ENCODE measurements at regions not wholly inside any gene's neighbourhood (a gene's known extent, or its start where the extent isn't known, plus 50 kb on each side); places are given as distances from the start of the nearest gene placed in this dataset.
A peak's percentile ranks its signal among the peaks of the same experiment; 100 is the strongest.
"Not testable (repeated sequence)": the region's sequence is repeated elsewhere in the genome, so short reads cannot be mapped to it uniquely, and the experiment has no call there.

DNA sequence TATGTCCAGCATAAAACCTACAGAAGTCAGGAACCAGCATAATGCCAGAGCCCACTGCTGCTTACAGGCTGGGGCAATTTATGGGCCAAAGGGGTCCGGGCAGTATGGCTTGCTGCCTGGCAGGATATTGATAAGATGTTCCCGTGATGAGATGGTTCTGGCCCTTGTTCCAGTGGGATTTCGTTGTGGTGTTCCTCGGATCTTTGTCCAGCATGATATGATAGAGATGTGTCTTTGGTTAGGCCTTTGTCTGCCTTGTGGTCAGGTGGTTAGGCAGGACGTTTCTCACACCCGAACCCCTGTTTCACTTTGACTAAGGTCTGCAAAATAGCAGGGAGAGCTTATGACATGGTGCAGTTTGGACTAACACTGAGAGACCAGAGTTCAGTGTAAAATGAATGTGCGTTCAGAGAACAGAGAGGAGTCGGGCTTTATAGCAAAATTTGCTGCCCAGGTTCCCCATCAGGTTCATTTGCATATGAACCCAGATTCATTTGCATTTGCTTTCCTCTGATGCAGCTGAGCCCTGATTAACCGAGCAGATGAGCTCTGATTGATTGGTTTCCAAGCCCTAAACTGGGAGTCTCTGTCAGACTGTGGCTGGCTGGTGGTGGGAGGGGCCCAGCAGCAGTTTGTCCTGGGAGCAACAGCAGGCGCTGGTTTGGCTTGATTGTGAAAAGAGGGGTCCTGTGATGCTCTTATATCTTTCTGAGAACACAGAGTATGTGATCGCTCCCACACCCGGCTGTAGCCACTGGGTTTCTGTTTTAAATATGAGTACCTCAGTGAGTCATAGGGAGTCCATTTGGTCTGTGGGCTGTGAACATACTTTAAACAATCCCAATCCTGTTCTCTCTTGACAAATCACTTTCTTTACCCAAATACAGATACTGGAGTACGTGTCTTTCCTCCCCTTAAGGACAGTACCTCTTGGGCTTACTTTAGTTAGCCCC, 156.3 kb upstream of the PZP start:
- peak; percentile 85 for DNase-seq

DNA sequence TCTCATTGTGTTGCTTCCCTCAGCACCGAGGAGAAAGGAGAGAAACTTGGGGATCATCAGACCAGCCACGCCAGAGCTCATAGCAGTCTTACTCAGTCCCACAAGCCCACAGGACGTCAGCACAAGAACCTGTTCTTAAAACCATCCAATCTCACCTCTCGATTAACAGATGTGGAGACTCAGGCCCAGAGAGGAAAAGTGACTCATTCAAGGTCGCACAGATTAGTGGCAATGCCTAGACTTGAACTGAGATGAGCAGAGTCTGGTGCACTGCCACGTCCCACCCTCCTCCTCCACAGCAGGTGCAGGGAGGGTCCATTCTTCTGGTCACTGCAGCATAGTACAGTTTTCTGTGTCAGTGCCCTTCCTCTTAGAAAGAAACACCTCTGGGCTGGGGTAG, 154.9 kb upstream of the PZP start:
- DNase-seq, result no peak

DNA sequence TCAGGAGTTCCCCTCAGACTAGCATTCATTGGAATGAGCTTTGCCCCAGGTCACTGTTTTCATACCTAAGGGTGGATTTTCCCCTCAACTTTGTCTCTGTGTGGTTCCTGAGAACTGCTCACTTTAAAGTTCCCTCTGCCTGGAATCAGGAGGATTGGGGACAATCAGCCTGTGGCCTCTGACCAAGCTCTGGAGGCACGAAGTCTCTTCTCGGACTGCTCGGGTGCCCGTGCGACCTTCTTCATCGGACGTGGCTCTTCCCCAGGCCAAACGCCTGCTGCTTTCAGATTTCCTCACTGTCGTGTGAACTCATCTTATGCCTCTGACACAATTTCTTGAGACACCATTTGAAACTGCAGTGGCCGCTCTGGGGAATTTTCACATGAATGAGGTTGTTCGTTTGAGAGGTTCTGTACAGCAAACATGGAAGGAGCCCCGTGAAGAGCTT, 153.7 kb upstream of the PZP start:
- no peak for DNase-seq

DNA sequence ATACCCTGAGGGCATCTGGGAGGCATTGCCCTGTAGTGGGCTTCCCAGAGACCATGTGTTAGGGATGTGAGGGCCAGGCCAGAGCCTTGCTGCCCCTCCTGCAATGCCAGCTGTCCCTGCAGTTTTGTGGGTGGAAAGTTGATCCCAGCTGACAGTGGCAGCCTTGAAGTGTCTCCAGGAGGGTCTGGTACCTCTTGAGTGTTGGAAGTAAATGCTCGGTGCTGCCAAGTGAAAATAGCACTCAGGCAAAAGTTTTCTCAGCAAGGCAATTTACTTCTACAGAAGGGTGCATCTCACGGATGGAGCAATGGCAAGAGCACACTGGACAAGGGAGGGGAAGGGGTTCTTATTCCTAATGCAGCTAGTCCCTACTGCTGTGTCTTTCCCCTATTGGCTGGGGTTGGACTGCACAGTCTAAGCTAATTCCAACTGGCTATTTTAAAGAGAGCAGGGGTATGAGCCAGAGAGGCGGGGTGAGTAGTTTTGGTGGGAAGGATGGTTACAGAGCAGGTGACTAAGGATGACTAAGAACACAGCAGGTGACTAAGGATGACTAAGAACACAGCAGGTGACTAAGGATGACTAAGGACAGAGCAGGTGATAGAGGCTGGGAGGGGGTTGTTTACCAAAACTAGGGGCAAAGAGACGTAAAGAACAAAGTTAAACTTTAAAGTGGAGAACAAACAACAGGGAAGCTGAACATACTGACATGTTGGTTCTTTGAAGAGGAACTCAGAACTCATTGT, 146.0 kb upstream of the PZP start:
- not testable (repeated sequence) for DNase-seq

DNA sequence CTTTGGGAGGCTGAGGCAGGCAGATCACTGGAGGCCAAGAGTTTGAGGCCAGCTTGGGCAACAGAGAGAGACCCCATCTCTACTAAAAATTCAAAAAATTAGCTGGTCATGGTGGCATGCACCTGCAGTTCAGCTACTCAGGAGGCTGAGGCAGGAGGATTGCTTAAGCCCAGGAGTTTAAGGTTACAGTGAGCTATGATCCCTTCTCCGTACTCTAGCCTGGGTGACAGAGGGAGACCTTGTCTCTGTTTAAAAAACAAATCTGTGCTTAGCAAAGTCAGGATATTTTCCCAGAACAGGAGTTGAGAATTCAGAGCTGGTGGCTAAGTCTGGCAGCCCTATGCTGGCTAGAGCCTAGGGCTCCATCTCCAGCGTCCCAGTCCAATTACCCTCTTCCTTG, 142.9 kb upstream of the PZP start:
- DNase-seq, result no peak

DNA sequence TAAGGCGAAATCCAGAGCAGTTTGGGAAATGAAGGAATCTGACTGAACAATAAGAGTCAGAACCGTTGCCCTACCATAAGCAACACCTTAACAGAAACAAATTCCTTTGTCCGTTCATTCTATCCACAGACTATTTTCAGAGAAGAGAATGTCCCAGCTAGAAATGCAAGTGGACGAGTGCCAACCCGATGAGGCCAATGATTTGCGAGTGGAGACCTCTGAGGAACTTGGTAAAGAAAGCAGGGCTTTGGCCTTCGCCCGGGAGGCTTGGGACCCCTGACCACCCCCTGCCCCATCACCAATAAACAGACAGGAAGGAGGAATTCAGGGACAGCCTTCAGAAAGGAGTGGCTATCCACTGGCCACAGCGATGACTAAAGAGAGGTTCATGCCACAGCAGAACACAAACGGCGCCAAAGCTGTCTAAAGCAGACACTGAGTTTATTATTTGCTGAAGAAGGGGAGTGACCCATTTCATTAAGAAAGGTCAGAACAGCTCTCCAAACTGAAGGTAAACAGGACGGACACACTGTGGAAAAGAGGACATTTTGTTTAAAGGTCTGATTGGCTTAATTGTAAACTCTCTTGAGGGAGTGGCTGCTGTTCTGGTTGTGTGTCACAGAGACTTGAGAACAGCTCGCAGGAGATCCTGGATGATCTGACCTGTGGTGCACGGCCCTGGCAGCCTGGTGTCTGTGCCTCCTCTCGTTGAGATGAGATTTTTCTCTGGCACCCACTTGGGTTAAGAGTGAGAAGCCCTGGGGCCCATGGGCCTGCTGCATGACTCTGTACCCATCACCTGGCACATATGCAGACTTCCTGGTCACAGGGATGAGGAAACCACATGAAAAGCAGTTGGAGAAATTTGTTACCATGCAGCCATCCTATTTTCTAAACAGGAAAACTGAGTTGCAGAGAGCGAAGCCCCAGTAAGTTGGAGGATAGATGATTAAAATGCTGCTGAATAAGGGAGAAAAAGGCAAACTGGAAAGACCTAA, 142.0 kb upstream of the PZP start:
- no peak for DNase-seq

DNA sequence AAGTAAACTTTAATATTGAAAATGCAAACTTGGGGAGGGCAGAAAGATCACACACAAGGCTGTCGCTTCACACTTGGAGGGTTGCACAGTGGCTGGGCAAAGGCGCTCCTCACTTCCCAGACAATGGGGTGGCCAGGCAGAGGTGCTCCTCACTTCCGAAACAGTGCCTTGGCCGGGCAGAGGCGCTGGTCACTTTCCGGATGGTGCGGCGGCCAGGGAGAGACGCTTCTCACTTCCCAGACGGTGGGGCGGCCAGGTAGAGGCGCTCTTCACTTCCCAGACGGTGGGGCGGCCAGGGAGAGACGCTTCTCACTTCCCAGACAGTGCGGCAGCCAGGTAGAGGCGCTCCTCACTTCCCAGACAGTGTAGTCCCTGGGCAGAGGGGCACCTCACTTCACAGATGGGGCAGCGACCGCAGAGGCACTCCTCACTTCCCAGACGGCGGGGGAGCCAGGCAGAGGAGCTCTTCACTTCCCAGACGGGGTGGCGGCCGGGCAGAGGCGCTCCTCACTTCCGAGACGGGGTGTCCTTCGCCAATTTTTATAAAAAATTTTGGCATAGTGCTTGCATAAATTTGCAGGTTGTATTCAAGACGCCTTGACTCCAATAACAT, 140.8 kb upstream of the PZP start:
- no peak for DNase-seq

DNA sequence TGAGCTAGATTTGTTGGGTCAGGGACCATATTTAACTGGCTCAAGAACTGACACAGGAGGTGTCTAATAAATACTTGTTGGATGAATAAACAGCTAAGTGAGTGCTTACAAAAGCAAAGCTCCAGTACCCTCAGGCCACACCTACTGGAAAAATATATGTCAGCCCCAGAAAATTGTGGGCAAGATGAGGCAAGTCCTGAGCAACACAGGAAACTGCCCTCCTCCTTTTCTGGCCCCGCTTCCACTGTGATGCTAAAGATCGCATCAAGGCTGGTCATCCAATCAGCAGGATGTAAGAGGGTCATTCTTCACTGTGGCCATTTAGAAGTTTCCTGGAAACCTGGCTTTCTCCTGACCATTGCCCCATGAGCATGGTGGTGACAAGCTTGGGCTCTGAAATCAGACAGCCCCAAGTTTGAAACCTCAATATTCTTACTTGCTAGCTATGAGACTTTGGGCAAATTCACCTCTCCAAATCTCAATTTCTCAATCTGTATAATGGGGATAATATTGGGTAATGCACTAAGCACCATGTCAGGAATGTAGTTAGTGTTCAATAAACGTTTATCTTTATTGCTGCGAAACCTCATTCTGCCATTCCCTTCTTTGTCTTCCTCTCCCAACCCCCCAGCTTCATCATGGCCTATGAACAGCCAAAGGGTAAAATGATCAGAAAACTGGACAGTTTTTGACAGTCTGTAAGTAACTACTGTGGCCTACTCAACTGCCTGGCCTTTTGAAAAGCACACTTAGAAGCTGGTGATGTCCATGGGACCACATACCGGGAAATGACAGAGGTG, 139.3 kb upstream of the PZP start:
- peak; percentile 57 for DNase-seq

DNA sequence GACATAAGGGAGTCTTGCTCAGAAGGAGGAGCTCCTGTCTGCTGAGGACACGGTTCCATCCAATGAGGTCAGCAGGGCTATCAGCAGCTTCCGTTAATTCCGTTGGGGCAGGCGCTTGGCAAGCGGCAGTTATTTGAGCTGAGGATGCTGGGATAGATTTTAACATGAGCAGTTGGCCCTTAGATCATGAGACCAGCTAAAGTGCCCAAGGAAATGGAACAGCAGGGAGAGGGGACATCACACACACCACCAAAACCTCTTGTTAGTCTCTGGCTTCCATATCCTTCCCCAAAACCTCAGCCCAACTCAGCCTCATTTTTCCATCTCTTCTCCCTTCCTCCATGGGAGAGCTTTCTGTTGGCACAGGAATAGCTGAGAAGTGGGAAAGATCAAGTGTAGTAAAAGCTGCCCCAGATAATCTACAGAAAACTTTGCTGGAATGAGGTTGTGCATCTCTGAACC, 138.7 kb upstream of the PZP start:
- no peak for DNase-seq

DNA sequence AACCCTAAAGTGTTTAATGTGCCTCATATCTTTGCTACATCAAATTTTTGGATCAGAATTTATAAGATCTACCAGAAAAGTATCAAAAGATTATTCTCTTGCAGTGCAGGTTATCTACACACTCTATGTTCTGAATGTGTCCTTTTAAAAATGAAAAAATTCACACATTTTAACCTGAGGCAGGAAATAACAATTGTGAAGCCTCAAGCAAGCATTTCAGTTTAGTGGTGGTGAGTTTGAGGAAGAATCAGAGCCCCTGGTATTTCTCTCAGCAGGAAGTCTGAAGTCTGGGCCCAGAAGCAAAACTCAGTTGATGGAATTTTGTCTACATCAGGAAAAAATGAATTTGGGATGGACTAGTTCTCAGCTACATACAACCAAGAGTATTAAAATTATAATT, 137.0 kb upstream of the PZP start:
- DNase-seq, result no peak

DNA sequence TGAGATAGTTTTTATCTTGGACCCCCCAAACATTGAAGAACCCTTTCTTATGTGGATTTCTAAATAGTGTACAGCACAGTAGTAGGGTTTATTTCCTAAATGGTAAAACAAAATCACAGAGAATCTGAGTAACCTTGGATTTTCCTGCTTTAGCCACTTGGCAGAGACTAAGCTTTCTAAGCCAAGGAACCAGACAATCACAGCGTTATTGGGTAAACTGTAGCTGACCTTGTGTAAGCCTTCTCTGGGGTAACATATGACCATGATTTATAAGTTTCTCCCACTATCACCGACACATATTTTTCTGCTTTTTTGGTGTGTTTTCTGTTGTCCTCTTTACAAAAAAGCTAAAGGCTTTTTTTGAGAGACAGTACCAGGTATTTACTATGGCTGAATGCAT, 136.3 kb upstream of the PZP start:
- DNase-seq, result no peak

DNA sequence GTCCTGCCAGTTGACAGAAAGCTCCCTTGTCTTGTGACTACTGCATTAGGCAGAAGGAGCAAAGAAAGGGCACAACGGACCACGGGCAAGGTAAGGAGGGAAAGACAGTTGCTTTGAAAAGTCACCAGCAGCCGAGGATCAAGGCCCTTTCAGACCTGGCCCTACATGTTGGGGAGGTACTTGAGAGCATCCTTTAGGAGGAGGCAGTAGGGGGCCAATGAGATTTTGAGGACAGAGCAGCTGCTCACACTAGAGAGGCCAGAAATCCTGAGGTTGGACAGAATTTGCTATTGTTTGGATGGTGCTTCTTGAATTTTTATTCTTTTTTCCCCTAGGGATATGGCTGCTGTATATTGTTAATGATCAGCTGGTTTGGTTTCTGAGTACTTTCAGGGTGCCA, 135.5 kb upstream of the PZP start:
- no peak for DNase-seq

DNA sequence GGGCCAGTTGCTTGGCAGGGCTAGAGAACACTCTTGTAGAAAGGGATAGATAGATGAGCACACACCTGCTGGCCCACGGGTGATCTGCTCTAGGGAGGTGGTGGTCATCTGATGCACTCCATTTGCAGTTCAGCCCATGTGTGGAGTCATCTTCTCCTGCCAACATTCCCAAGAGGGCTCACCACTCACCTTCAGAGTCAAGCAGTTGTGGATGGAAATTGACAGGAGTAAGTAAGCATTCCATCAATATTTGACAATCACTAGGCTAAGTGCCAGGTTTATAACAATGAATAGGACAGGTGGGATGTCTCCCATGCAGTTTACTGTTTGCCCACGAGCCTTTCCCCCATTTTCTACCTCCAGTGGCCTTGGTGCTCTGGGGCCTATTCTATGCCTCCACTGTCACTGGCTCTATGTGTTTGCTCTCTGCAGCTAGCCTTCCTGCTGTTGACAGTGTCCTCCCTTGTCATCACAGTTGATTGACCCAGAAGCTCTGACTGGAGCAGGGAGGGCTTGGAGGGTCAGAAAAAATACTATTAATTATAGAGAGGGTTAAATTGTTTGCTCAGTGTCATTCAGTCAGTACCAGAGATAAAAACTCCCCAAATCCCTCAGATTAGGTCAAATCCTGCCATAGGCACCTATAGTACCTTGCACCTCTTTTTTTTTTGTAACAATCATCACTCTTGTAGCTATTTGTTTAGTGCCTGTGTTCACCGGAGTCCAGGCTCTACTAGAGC, 134.6 kb upstream of the PZP start:
- no peak for DNase-seq

DNA sequence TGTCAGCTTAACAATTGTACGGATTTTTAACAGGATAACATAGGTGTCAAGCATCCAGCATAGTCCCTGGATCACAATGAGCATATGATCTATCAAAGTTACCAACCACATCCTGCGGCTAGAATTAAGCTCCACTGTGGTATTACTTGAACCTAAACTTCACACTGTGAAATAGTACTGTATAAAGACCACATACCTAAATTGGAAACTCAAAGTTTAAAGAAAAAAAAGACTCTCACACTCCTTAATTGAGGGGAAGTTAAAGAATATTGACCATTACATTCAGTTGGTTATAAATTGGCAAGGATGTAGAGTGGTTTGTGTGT, 133.0 kb upstream of the PZP start:
- DNase-seq, result no peak

DNA sequence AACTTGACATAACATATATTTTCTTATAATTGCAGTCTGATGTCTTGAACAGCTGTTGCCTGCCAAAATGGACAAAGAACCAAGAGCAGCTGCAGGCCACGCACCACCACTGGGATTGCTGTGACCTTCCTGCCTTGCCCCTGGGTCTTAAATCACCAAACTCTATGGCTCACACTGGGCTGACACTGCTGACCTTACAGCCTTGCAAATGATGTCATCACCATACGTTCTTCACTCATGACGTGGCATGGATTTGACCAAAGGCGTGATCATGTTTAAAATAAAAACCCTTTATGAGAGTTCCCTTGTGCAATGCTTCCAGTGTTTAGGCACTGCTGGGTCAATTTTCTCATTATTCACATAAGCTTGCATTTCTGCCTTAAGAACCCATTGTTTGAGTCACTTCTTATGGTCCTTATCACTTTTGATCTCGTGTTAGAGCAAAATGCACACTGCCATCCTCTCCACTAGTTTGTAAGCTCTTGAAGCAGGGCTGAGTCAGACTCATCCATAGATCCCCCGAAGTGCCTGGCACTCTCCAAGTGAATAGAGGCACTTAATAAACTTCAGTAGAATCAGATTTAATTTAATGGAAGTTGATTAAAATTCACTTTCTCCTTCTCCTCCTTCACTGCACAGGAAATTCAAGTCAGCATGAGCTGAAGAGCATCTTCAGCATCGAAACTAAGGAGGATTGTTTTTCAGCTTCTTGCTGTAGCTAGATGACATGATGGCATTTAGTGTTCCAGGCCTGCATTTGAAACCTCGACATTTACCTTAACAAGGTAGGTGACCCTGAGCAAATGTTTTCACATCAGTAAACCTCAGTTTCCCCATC, 132.4 kb upstream of the PZP start:
- peak; percentile 70 for DNase-seq

DNA sequence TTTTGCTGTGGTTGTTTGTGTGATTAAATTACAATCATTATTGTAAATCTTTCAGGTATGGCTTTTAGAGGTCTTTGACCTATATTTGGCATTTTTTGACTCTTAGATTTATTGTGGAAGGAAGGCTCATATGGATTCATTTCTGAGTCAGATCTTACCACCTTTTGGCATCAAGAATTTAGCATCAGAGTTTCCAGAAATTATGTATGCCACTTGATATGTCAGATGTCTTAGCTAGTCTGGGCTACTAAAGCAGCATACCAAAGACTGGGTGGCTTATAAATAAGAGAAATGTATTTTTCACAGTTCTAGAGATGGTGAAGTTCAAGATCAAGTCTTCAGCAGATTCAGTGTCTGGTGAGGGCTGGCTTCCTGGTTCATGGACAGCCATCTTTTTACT, 129.5 kb upstream of the PZP start:
- no peak for DNase-seq

DNA sequence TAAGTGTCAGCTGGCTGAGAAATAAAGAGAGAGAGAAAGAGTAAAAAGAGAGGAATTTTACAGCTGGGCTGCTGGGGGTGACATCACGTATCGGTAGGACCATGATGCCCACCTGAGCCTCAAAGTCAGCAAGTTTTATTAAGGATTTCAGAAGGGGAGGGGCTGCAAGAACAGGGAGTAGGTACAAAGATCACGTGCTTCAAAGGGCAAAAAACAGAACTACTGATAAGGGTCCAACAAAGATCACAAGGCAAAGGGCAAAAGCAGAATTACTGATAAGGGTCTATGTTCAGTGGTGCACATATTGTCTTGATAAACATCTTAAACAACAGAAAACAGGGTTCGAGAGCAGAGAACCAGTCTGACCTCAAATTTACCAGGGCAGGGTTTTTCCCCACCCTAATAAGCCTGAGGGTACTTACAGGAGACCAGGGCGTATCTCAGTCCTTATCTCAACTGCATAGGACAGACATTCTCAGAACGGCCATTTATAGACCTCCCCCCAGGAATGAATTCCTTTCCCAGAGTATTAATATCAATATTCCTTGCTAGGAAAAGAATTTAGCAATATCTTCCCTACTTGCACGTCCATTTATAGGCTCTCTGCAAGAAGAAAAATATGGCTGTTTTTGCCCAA, 128.3 kb upstream of the PZP start:
- not testable (repeated sequence) for DNase-seq

DNA sequence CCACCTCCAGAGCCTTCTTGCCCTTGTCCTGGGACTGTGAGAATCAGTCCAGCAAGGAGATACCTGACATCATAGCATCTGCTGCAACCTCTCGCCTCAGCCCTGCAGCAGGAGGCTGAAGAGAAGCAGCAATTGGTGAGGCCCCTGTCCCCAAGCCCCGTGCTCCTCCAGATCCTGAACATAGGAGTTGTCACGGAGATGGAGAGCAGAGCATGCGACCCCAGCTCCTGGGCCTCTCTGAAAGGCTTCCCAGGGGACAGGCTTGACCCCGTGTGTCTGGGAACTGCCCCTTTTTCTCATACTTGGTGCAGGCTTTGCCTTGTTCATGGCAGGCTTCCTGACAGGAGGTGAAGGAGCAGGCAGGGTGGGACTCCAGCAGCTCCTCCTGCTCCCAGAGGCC, 127.7 kb upstream of the PZP start:
- DNase-seq, result no peak

DNA sequence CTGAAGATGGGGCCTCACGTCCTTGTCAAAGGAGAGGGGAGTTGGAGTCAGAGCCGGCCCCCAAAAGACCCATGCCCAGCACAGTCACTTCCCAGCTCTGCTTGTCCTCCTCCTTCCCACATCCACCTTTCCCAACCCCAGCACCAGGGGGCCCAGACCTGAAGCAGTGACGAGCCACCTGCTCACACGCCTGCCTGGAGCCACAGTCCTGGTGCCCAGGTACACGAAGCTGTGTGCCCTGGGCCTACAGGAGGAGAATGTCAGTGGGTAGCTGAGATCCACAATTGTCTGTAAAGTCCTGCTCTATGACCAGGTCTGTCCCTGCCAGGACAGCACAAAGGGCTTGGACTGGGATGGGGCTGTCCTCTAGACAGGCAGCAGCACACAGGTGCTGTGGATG, 126.8 kb upstream of the PZP start:
- no peak for DNase-seq

Data from fibroblast of upper back skin (primary cell).